ENCODE measurements at regions not wholly inside any gene's neighbourhood (a gene's known extent, or its start where the extent isn't known, plus 50 kb on each side); places are given as distances from the start of the nearest gene placed in this dataset.

GRCh38 chr17:73941919-73942530 is 261.5 kb upstream of the RPL38 start:
- TF ChIP-seq POLR2A (IDR thresholded peaks at IDR 0.05) = no peak
- TF ChIP-seq EP300 (IDR thresholded peaks at IDR 0.05) = no peak
- no peak for TF ChIP-seq CTCF (IDR thresholded peaks at IDR 0.05)

Measured in tibial nerve (tissue), 4 donors.